Natural killer cell (primary cell): ENCODE measurements at regions not wholly inside any gene's neighbourhood (a gene's known extent, or its start where the extent isn't known, plus 50 kb on each side); places are given as distances from the start of the nearest gene placed in this dataset.

ENCODE experiments used
- ATAC-seq, 3 donors: fragments of 150-1000 bp in 2 of 3; fragments of 200-7000 bp in 1 of 3; cut with Tn5 transposase; 1 replicate in 1 of 3; 2 replicates in 2 of 3; pipeline ENCODE4 v1.10.0; 2021; ENCODE audit warnings: mild to moderate bottlenecking in 2 of 3, moderate library complexity in 2 of 3
- DNase-seq, 2 donors: peaks; one replicate each; pipeline versions ENCODE4 v3.0.0 to v3.0.0-alpha.2; 2013 to 2021; ENCODE audit warnings: mixed read lengths in 1 of 2
- H3K27ac ChIP-seq: one replicate; pipeline ENCODE4 v1.5.1; 2013; ENCODE audit warnings: mild to moderate bottlenecking, low read length
- H3K27me3 ChIP-seq: one replicate; pipeline ENCODE4 v1.6.1; 2013; ENCODE audit warnings: low read length; ENCODE audit not compliant: control insufficient read depth, insufficient read depth
- H3K36me3 ChIP-seq: one replicate; pipeline ENCODE4 v1.6.1; 2013; ENCODE audit warnings: low read length; ENCODE audit not compliant: control insufficient read depth, insufficient read depth
- H3K4me1 ChIP-seq: one replicate; pipeline ENCODE4 v1.6.1; 2013; ENCODE audit warnings: low read length; ENCODE audit not compliant: control insufficient read depth, insufficient read depth
- H3K4me3 ChIP-seq: one replicate; pipeline ENCODE4 v1.5.1; 2013; ENCODE audit warnings: low read length
- H3K9me3 ChIP-seq: one replicate; pipeline ENCODE4 v1.6.1; 2013; ENCODE audit warnings: low read length; ENCODE audit not compliant: control insufficient read depth, insufficient read depth
- H3K27ac Mint-ChIP-seq, 2 donors: one replicate each; pipeline ENCODE4 v1.8.0; 2022; ENCODE audit warnings: mild to moderate bottlenecking in 2 of 2, mixed read lengths in 2 of 2, moderate library complexity in 1 of 2
- H3K27me3 Mint-ChIP-seq, 2 donors: one replicate each; pipeline ENCODE4 v1.8.0; 2022; ENCODE audit warnings: low read depth in 2 of 2, mixed read lengths in 2 of 2
- H3K36me3 Mint-ChIP-seq: one replicate; pipeline ENCODE4 v1.8.0; 2022; ENCODE audit warnings: mixed read lengths
- H3K4me1 Mint-ChIP-seq, 2 donors: one replicate each; pipeline ENCODE4 v1.8.0; 2022; ENCODE audit warnings: mixed read lengths in 2 of 2
- H3K4me3 Mint-ChIP-seq: one replicate; pipeline ENCODE4 v1.8.0; 2022; ENCODE audit warnings: mild to moderate bottlenecking, moderate library complexity, mixed read lengths
- H3K9me3 Mint-ChIP-seq, 2 donors: one replicate each; pipeline ENCODE4 v1.8.0; 2022; ENCODE audit warnings: mixed read lengths in 2 of 2
- CTCF ChIP-seq: fragments of 200-600 bp; IDR thresholded peaks from one replicate; pipeline ENCODE4 v1.8.0; 2022; ENCODE audit warnings: antibody characterized with exemption
- WGBS: methylation state at CpG from one replicate; pipeline ENCODE4 v1.1.7; 2013; ENCODE audit warnings: missing lambda C conversion rate; ENCODE audit not compliant: insufficient coverage; 5-methylcytosine and 5-hydroxymethylcytosine counted together
- intact Hi-C: fragments of 100-400 bp; cut with micrococcal nuclease; formaldehyde crosslinking; loops from one replicate; pipeline ENCODE4 v1.14.2; 2022

GRCh38 chr6:144353871-144354314 lies 68.8 kb downstream of the UTRN start:
- ATAC-seq (peak; percentile 69 to 87 (median 84)), DNase-seq (peak; percentile 45 to 71)
- Mint-ChIP-seq H3K36me3 (no peaks in the 10 kb centered on the region), H3K4me1 (peaks cover 74 to 83% of the 10 kb centered on the region in 2 donors), H3K9me3 (no peaks in the 10 kb centered on the region), H3K4me3 (peak overlapping the region; percentile 92), H3K27me3 (no peaks in the 10 kb centered on the region), H3K27ac (peak overlapping the region; percentile 90 to 99)
- H3K9me3 ChIP-seq: no peaks in the 10 kb centered on the region
- H3K4me3 ChIP-seq: no peak overlapping the region
- intact Hi-C loops: loop anchor here (1.0 to 10.0 kb wide), 5 partner anchors 10 to 1409 kb away; partner anchors contain the start of genes HIVEP2, STX11 and UTRN
- H3K36me3 ChIP-seq: peaks cover 3% of the 10 kb centered on the region
- H3K27ac ChIP-seq: peak overlapping the region; percentile 84
- WGBS: 27% methylated on average over 5 of the region's 5 CpGs
- no peak for TF ChIP-seq CTCF
- no peaks in the 10 kb centered on the region for H3K27me3 ChIP-seq
- peaks cover 65% of the 10 kb centered on the region for H3K4me1 ChIP-seq

GRCh38 chr6:144359783-144360182 lies 74.6 kb downstream of the UTRN start:
- Mint-ChIP-seq H3K4me3 (no peak overlapping the region), H3K9me3 (no peaks in the 10 kb centered on the region), H3K4me1 (peaks cover 81 to 82% of the 10 kb centered on the region in 2 donors), H3K36me3 (no peaks in the 10 kb centered on the region), H3K27ac (peak overlapping the region; percentile 74 to 99), H3K27me3 (no peaks in the 10 kb centered on the region)
- peaks cover 3% of the 10 kb centered on the region for H3K36me3 ChIP-seq
- peaks cover 56% of the 10 kb centered on the region for H3K4me1 ChIP-seq
- ATAC-seq (no peak), DNase-seq (no peak)
- H3K4me3 ChIP-seq: no peak overlapping the region
- H3K9me3 ChIP-seq: no peaks in the 10 kb centered on the region
- TF ChIP-seq CTCF: no peak
- H3K27me3 ChIP-seq: no peaks in the 10 kb centered on the region
- peak overlapping the region; percentile 24 for H3K27ac ChIP-seq
- intact Hi-C loops: loop anchor here (2.0 to 10.0 kb wide), 3 partner anchors 13 to 1415 kb away; partner anchors contain the start of gene HIVEP2
- no CpG with 5 or more reads among the region's 1 CpG for WGBS

- peak overlapping the region; percentile 70 for H3K4me3 Mint-ChIP-seq
- DNase-seq: peak in 1 of 2 donors; percentile 36
These were observed 75.3 kb downstream of the UTRN start for GRCh38 chr6:144360401-144360800.

More at GRCh38 chr6:144360401-144360800, 75.3 kb downstream of the UTRN start:
- H3K36me3 Mint-ChIP-seq: no peaks in the 10 kb centered on the region
- H3K27me3 Mint-ChIP-seq: no peaks in the 10 kb centered on the region
- Histone ChIP-seq H3K9me3 (no peaks in the 10 kb centered on the region), H3K36me3 (peaks cover 3% of the 10 kb centered on the region), H3K4me3 (no peak overlapping the region), H3K27me3 (no peaks in the 10 kb centered on the region), H3K4me1 (peaks cover 51% of the 10 kb centered on the region), H3K27ac (peak overlapping the region; percentile 24)
- no peak for TF ChIP-seq CTCF
- WGBS: 31% methylated on average over 4 of the region's 4 CpGs
- H3K27ac Mint-ChIP-seq: peak overlapping the region; percentile 74 to 99
- H3K9me3 Mint-ChIP-seq: no peaks in the 10 kb centered on the region
- intact Hi-C loops: loop anchor here (2.0 to 5.0 kb wide), 2 partner anchors 14 to 37 kb away; no protein-coding TSS in a partner anchor
- ATAC-seq: peak; percentile 53 to 76 (median 70)
- peaks cover 83 to 85% of the 10 kb centered on the region in 2 donors for H3K4me1 Mint-ChIP-seq
